ENCODE measurements at regions not wholly inside any gene's neighbourhood (a gene's known extent, or its start where the extent isn't known, plus 50 kb on each side); places are given as distances from the start of the nearest gene placed in this dataset.

GRCh38 chr10:29130190-29130673, 158.6 kb upstream of the LYZL1 start:
- no peak for TF ChIP-seq CTCF (IDR thresholded peaks at IDR 0.05; ENCODE audit: extremely low read depth, missing control alignments)
- peak; percentile 20 for DNase-seq (ENCODE audit: low spot score)

- no peak for DNase-seq (ENCODE audit: low spot score)
- no peak for TF ChIP-seq CTCF (IDR thresholded peaks at IDR 0.05; ENCODE audit: extremely low read depth, missing control alignments)
Measured at GRCh38 chr10:29131952-29132547, 156.8 kb upstream of the LYZL1 start.

- TF ChIP-seq CTCF (IDR thresholded peaks at IDR 0.05; ENCODE audit: extremely low read depth, missing control alignments) = no peak
Measured at GRCh38 chr10:29132551-29133111, 156.2 kb upstream of the LYZL1 start.

GRCh38 chr10:29135337-29135736, 153.5 kb upstream of the LYZL1 start:
- DNase-seq (ENCODE audit: low spot score) = no peak
- TF ChIP-seq CTCF (IDR thresholded peaks at IDR 0.05; ENCODE audit: extremely low read depth, missing control alignments) = no peak

More at GRCh38 chr10:29132551-29133111, 156.2 kb upstream of the LYZL1 start:
- DNase-seq (ENCODE audit: low spot score) = no peak

- no peak for TF ChIP-seq CTCF (IDR thresholded peaks at IDR 0.05; ENCODE audit: extremely low read depth, missing control alignments)
- no peak for DNase-seq (ENCODE audit: low spot score)
Measured at GRCh38 chr10:29136411-29136810, 152.5 kb upstream of the LYZL1 start.

- no peak for DNase-seq (ENCODE audit: low spot score)
Measured at GRCh38 chr10:29140151-29140550, 148.7 kb upstream of the LYZL1 start.

More at GRCh38 chr10:29140151-29140550, 148.7 kb upstream of the LYZL1 start:
- TF ChIP-seq CTCF (IDR thresholded peaks at IDR 0.05; ENCODE audit: extremely low read depth, missing control alignments) = no peak
